ENCODE measurements at regions not wholly inside any gene's neighbourhood (a gene's known extent, or its start where the extent isn't known, plus 50 kb on each side); places are given as distances from the start of the nearest gene placed in this dataset.
"Not testable (repeated sequence)": the region's sequence is repeated elsewhere in the genome, so short reads cannot be mapped to it uniquely, and the experiment has no call there.

- no peaks in the 10 kb centered on the region for H3K27me3 ChIP-seq (ENCODE audit: insufficient read depth, low read length)
- H3K4me1 ChIP-seq (ENCODE audit: insufficient read depth, low read length): no peaks in the 10 kb centered on the region
- no peak overlapping the region for H4K91ac ChIP-seq (ENCODE audit: insufficient read length, low read depth, low read length)
- no peak overlapping the region for H2BK5ac ChIP-seq (ENCODE audit: insufficient read length, low read length)
- H3K27ac Mint-ChIP-seq: no peak overlapping the region
- H3K36me3 Mint-ChIP-seq (ENCODE audit: insufficient read depth in 1 of 3, low read depth in 3 of 3): peaks cover 0 to 28% (median 5%) of the 10 kb centered on the region in 3 experiments; a peak in 5 of 7 replicates
- H3K79me1 ChIP-seq (ENCODE audit: insufficient read depth, low read depth, low read length, poor library complexity, severe bottlenecking): no peaks in the 10 kb centered on the region
- no peak for TF ChIP-seq CTCF (conservative IDR thresholded peaks at IDR 0.05)
- no peak for DNase-seq
- H3K9ac ChIP-seq (ENCODE audit: extremely low read depth, insufficient read length, low read length): no peak overlapping the region
- H3K18ac ChIP-seq (ENCODE audit: insufficient read length, low read depth, low read length): no peak overlapping the region
- H2AFZ ChIP-seq (ENCODE audit: low read length): no peak overlapping the region
- no peak overlapping the region for H2BK12ac ChIP-seq (ENCODE audit: insufficient read length, low read depth, low read length)
- no peaks in the 10 kb centered on the region for H3K4me1 Mint-ChIP-seq
- H3K14ac ChIP-seq (ENCODE audit: insufficient read depth, low read length): no peak overlapping the region
- H3K23ac ChIP-seq (ENCODE audit: insufficient read length, low read depth, low read length): no peak overlapping the region
- no peak overlapping the region for H3K56ac ChIP-seq (ENCODE audit: insufficient read length, low read depth, low read length)
- no peak overlapping the region for H3K4me3 Mint-ChIP-seq
- H3K9me3 ChIP-seq (ENCODE audit: control insufficient read depth, low read depth, low read length): no peaks in the 10 kb centered on the region
- H4K5ac ChIP-seq (ENCODE audit: insufficient read length, low read depth, low read length): no peak overlapping the region
- H2BK20ac ChIP-seq (ENCODE audit: low read depth, low read length, poor library complexity, severe bottlenecking): no peak overlapping the region
- no peak overlapping the region for H4K8ac ChIP-seq (replicated peaks; ENCODE audit: insufficient read length, low read depth, low read length)
- H3K4me2 ChIP-seq (ENCODE audit: insufficient read depth, insufficient read length, low read length): no peak overlapping the region
- H2AK5ac ChIP-seq (ENCODE audit: insufficient read length, low read length): no peak overlapping the region
- no peaks in the 10 kb centered on the region for H3K27me3 Mint-ChIP-seq (ENCODE audit: low read depth)
- H3K4ac ChIP-seq (ENCODE audit: low read depth, low read length): no peak overlapping the region
- H3K9me3 Mint-ChIP-seq: peaks cover 20% of the 10 kb centered on the region in 2 experiments
- no peak overlapping the region for H3K27ac ChIP-seq (ENCODE audit: insufficient read length, low read depth, low read length)
- no peaks in the 10 kb centered on the region for H3K79me2 ChIP-seq (ENCODE audit: insufficient read depth, low read length)
- H3K23me2 ChIP-seq (ENCODE audit: insufficient read length, low read depth, low read length, poor library complexity, severe bottlenecking): no peaks in the 10 kb centered on the region
- no peaks in the 10 kb centered on the region for H4K20me1 ChIP-seq (ENCODE audit: control insufficient read depth, insufficient read depth, insufficient read length)
- no peak overlapping the region for H2BK120ac ChIP-seq (ENCODE audit: low read depth, low read length, poor library complexity, severe bottlenecking)
- no peak overlapping the region for H3T11ph ChIP-seq (ENCODE audit: low read length)
- no peak overlapping the region for H2BK15ac ChIP-seq (ENCODE audit: low read depth, low read length)
Measured at GRCh38 chr4:132694775-132695174, 454.3 kb upstream of the PCDH10 start.

- not testable (repeated sequence) for H2AK5ac ChIP-seq (ENCODE audit: insufficient read length, low read length); H4K20me1 ChIP-seq (ENCODE audit: control insufficient read depth, insufficient read depth, insufficient read length)
Measured at GRCh38 chr4:132697505-132697904, 451.6 kb upstream of the PCDH10 start.

More at GRCh38 chr4:132697505-132697904, 451.6 kb upstream of the PCDH10 start:
- H2BK20ac ChIP-seq (ENCODE audit: low read depth, low read length, poor library complexity, severe bottlenecking); H3K79me1 ChIP-seq (ENCODE audit: insufficient read depth, low read depth, low read length, poor library complexity, severe bottlenecking); H3K23me2 ChIP-seq (ENCODE audit: insufficient read length, low read depth, low read length, poor library complexity, severe bottlenecking); H3K18ac ChIP-seq (ENCODE audit: insufficient read length, low read depth, low read length); H2BK12ac ChIP-seq (ENCODE audit: insufficient read length, low read depth, low read length); H2BK120ac ChIP-seq (ENCODE audit: low read depth, low read length, poor library complexity, severe bottlenecking); H3K27ac Mint-ChIP-seq; H2BK5ac ChIP-seq (ENCODE audit: insufficient read length, low read length); H3K4me1 ChIP-seq (ENCODE audit: insufficient read depth, low read length); H3K4ac ChIP-seq (ENCODE audit: low read depth, low read length); H3K4me3 Mint-ChIP-seq; H3K23ac ChIP-seq (ENCODE audit: insufficient read length, low read depth, low read length); H4K91ac ChIP-seq (ENCODE audit: insufficient read length, low read depth, low read length); H3K27me3 Mint-ChIP-seq (ENCODE audit: low read depth); H3K14ac ChIP-seq (ENCODE audit: insufficient read depth, low read length); H4K8ac ChIP-seq (replicated peaks; ENCODE audit: insufficient read length, low read depth, low read length); H3K27ac ChIP-seq (ENCODE audit: insufficient read length, low read depth, low read length); H3K4me1 Mint-ChIP-seq; H2AFZ ChIP-seq (ENCODE audit: low read length); H3K27me3 ChIP-seq (ENCODE audit: insufficient read depth, low read length); H3K9ac ChIP-seq (ENCODE audit: extremely low read depth, insufficient read length, low read length); H3K56ac ChIP-seq (ENCODE audit: insufficient read length, low read depth, low read length); H3K4me2 ChIP-seq (ENCODE audit: insufficient read depth, insufficient read length, low read length); H2BK15ac ChIP-seq (ENCODE audit: low read depth, low read length); H4K5ac ChIP-seq (ENCODE audit: insufficient read length, low read depth, low read length); H3K79me2 ChIP-seq (ENCODE audit: insufficient read depth, low read length); H3K9me3 ChIP-seq (ENCODE audit: control insufficient read depth, low read depth, low read length); DNase-seq; H3T11ph ChIP-seq (ENCODE audit: low read length): not testable (repeated sequence)
- Mint-ChIP-seq H3K9me3 (peaks cover 20% of the 10 kb centered on the region in 2 experiments), H3K36me3 (ENCODE audit: insufficient read depth in 1 of 3, low read depth in 3 of 3) (peaks cover 0 to 28% (median 5%) of the 10 kb centered on the region in 3 experiments; a peak in 5 of 7 replicates)
- no CpG with 5 or more reads among the region's 4 CpGs for WGBS (ENCODE audit: extremely low coverage, insufficient read length, low lambda C conversion rate)
